ENCODE measurements at regions not wholly inside any gene's neighbourhood (a gene's known extent, or its start where the extent isn't known, plus 50 kb on each side); places are given as distances from the start of the nearest gene placed in this dataset.

GRCh38 chr4:123776267-123776666, 379.7 kb downstream of the SPRY1 start:
- DNase-seq, result no peak

- DNase-seq, result no peak
Observed at GRCh38 chr4:123777373-123777772, 380.8 kb downstream of the SPRY1 start.

- DNase-seq, result no peak
Observed at GRCh38 chr4:123783151-123783790, 386.7 kb downstream of the SPRY1 start.

GRCh38 chr4:123783921-123784320, 387.3 kb downstream of the SPRY1 start:
- DNase-seq, result no peak

GRCh38 chr4:123784626-123785025, 388.0 kb downstream of the SPRY1 start:
- DNase-seq, result no peak

GRCh38 chr4:123785538-123785937, 388.9 kb downstream of the SPRY1 start:
- DNase-seq, result no peak

- no peak for DNase-seq
Observed at GRCh38 chr4:123786163-123786915, 389.7 kb downstream of the SPRY1 start.

- no peak for DNase-seq
Observed at GRCh38 chr4:123786920-123787319, 390.3 kb downstream of the SPRY1 start.

GRCh38 chr4:123787512-123788080, 391.0 kb downstream of the SPRY1 start:
- no peak for DNase-seq

- DNase-seq, result no peak
Observed at GRCh38 chr4:123788577-123788976, 392.0 kb downstream of the SPRY1 start.

GRCh38 chr4:123790681-123791080, 394.1 kb downstream of the SPRY1 start:
- no peak for DNase-seq

- DNase-seq, result no peak
Observed at GRCh38 chr4:123802082-123802645, 405.6 kb downstream of the SPRY1 start.

GRCh38 chr4:123802933-123803332, 406.3 kb downstream of the SPRY1 start:
- no peak for DNase-seq

- DNase-seq, result no peak
Observed at GRCh38 chr4:123804196-123804721, 407.7 kb downstream of the SPRY1 start.

GRCh38 chr4:123806056-123806455, 409.5 kb downstream of the SPRY1 start:
- no peak for DNase-seq

GRCh38 chr4:123807187-123807586, 410.6 kb downstream of the SPRY1 start:
- DNase-seq, result no peak

- no peak for DNase-seq
Observed at GRCh38 chr4:123807866-123808265, 411.3 kb downstream of the SPRY1 start.

GRCh38 chr4:123809864-123810263, 413.3 kb downstream of the SPRY1 start:
- no peak for DNase-seq

GRCh38 chr4:123812066-123812390, 415.4 kb downstream of the SPRY1 start:
- no peak for DNase-seq

GRCh38 chr4:123813901-123814300, 417.3 kb downstream of the SPRY1 start:
- no peak for DNase-seq

- DNase-seq, result no peak
Observed at GRCh38 chr4:123816462-123816861, 419.9 kb downstream of the SPRY1 start.

- DNase-seq, result no peak
Observed at GRCh38 chr4:123817025-123817688, 420.6 kb downstream of the SPRY1 start.

- DNase-seq, result no peak
Observed at GRCh38 chr4:123819362-123820035, 422.9 kb downstream of the SPRY1 start.
